ENCODE measurements at regions not wholly inside any gene's neighbourhood (a gene's known extent, or its start where the extent isn't known, plus 50 kb on each side); places are given as distances from the start of the nearest gene placed in this dataset.

GRCh38 chr10:57817741-57818140 lies 450.0 kb downstream of the IPMK start:
- 49 to 54% (median 51%) methylated on average over 2 of the region's 2 CpGs for WGBS, 3 donors
- H3K27me3 ChIP-seq (ENCODE audit: insufficient read depth in 3 of 3, low read length in 2 of 3), result no peaks in the 10 kb centered on the region
- no peaks in the 10 kb centered on the region for H3K9me3 ChIP-seq
- intact Hi-C loops (cut with DNase I), result loop anchor here in 1 of 2 donors (5.0 kb wide), 1 partner anchor 1315 kb away; no protein-coding TSS in a partner anchor
- H3K4me3 ChIP-seq, result no peak overlapping the region
- H3K4me1 ChIP-seq, result no peaks in the 10 kb centered on the region
- no peaks in the 10 kb centered on the region for H3K36me3 ChIP-seq (ENCODE audit: insufficient read depth in 1 of 2, low read depth in 1 of 2)
- DNase-seq (no peak), ATAC-seq (no peak)
- H3K27ac ChIP-seq, result no peak overlapping the region
- TF ChIP-seq, protein P1, sequence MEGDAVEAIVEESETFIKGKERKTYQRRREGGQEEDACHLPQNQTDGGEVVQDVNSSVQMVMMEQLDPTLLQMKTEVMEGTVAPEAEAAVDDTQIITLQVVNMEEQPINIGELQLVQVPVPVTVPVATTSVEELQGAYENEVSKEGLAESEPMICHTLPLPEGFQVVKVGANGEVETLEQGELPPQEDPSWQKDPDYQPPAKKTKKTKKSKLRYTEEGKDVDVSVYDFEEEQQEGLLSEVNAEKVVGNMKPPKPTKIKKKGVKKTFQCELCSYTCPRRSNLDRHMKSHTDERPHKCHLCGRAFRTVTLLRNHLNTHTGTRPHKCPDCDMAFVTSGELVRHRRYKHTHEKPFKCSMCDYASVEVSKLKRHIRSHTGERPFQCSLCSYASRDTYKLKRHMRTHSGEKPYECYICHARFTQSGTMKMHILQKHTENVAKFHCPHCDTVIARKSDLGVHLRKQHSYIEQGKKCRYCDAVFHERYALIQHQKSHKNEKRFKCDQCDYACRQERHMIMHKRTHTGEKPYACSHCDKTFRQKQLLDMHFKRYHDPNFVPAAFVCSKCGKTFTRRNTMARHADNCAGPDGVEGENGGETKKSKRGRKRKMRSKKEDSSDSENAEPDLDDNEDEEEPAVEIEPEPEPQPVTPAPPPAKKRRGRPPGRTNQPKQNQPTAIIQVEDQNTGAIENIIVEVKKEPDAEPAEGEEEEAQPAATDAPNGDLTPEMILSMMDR (IDR thresholded peaks at IDR 0.05), result no peak

DNA sequence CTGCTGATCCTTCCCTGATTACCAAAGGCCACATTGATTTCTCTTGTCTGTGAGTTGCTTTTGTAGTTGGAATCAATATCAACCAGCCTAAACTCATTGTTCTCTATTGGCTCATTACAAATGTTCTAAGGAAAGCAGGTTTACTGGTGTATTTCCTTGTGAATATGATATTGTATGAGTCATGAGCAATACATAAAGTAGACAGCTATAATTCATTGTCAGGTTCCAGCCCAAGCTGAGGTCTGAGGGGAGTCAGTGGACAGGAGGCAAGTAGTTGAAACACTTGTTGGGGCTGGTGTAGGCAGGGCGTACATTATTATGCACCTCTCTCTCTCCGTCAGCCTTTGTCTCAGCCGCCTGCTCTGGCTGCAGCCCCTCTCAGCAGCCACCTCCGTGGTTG lies 451.7 kb downstream of the IPMK start:
- TF ChIP-seq, protein P1 (IDR thresholded peaks at IDR 0.05), result no peak
- no peak overlapping the region for H3K27ac ChIP-seq
- H3K9me3 ChIP-seq, result no peaks in the 10 kb centered on the region
- DNase-seq (no peak), ATAC-seq (no peak)
- H3K4me3 ChIP-seq, result no peak overlapping the region
- H3K27me3 ChIP-seq (ENCODE audit: insufficient read depth in 3 of 3, low read length in 2 of 3), result no peaks in the 10 kb centered on the region
- intact Hi-C loops (cut with DNase I), result loop anchor here in 1 of 2 donors (5.0 kb wide), 1 partner anchor 1314 kb away; no protein-coding TSS in a partner anchor
- no peaks in the 10 kb centered on the region for H3K4me1 ChIP-seq
- WGBS, 3 donors, result 46 to 69% (median 52%) methylated on average over 4 of the region's 4 CpGs
- H3K36me3 ChIP-seq (ENCODE audit: insufficient read depth in 1 of 2, low read depth in 1 of 2), result no peaks in the 10 kb centered on the region

GRCh38 chr10:57809961-57810360 lies 457.7 kb downstream of the IPMK start:
- WGBS, 3 donors, result 86 to 95% (median 90%) methylated on average over 1 of the region's 1 CpG
- DNase-seq (no peak), ATAC-seq (no peak)
- Histone ChIP-seq H3K36me3 (ENCODE audit: insufficient read depth in 1 of 2, low read depth in 1 of 2) (no peaks in the 10 kb centered on the region), H3K9me3 (no peaks in the 10 kb centered on the region), H3K27ac (no peak overlapping the region), H3K27me3 (ENCODE audit: insufficient read depth in 3 of 3, low read length in 2 of 3) (no peaks in the 10 kb centered on the region), H3K4me3 (no peak overlapping the region), H3K4me1 (no peaks in the 10 kb centered on the region)
- TF ChIP-seq, protein P1 (IDR thresholded peaks at IDR 0.05), result no peak
- intact Hi-C loops (cut with DNase I), result no loop called here

DNA sequence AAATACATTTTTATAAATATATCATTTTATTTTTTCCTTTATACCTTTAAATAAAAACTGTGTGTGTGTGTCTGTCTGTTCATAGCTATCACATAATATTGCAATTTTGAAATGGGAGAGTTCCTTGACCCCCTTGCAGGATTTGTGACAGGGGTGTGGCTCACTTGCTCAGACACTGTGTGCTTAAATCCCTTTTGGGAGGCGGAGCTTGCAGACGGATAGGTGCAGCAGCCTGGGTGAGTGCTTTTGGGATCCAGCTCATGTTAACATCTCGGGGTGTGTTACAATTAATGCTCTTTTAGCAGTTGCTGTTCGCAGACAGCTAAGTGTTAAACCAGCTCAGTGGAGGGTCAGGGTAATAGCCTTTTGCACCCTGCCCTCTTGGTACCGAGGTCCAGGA lies 459.8 kb downstream of the IPMK start:
- intact Hi-C loops (cut with DNase I), result no loop called here
- no peak for DNase-seq
- no peaks in the 10 kb centered on the region for H3K4me1 ChIP-seq
- H3K9me3 ChIP-seq, result no peaks in the 10 kb centered on the region
- H3K27me3 ChIP-seq (ENCODE audit: insufficient read depth in 3 of 3, low read length in 2 of 3), result no peaks in the 10 kb centered on the region
- TF ChIP-seq, protein P1 (IDR thresholded peaks at IDR 0.05), result no peak
- no peaks in the 10 kb centered on the region for H3K36me3 ChIP-seq (ENCODE audit: insufficient read depth in 1 of 2, low read depth in 1 of 2)
- ATAC-seq, result no peak
- WGBS, 3 donors, result 67 to 75% (median 73%) methylated on average over 5 of the region's 5 CpGs
- H3K27ac ChIP-seq, result no peak overlapping the region
- H3K4me3 ChIP-seq, result no peak overlapping the region

DNA sequence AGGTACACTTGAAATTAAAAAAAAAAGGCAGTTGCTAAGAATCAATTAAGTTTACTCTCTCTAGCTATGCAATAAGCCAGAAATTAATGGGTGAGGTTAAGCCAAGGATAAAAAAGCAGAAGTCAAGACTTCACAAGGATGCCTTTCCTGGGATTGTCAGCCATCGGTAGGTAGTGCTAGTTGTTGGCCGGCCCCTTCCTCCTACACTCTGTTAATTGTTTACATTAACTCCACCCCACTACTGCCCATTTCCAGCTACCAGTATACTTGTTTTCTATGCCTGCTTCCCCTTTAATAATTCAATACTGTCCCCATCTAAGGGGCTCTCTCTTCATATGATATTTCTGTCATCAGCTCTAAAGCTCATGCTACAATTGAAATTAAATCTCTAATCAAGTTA lies 461.0 kb downstream of the IPMK start:
- Histone ChIP-seq H3K4me1 (no peaks in the 10 kb centered on the region), H3K9me3 (no peaks in the 10 kb centered on the region), H3K27ac (no peak overlapping the region), H3K4me3 (no peak overlapping the region), H3K27me3 (ENCODE audit: insufficient read depth in 3 of 3, low read length in 2 of 3) (no peaks in the 10 kb centered on the region), H3K36me3 (ENCODE audit: insufficient read depth in 1 of 2, low read depth in 1 of 2) (no peaks in the 10 kb centered on the region)
- DNase-seq (no peak), ATAC-seq (no peak)
- 73 to 80% (median 73%) methylated on average over 2 of the region's 2 CpGs for WGBS, 3 donors
- TF ChIP-seq, protein P1 (IDR thresholded peaks at IDR 0.05), result no peak
- intact Hi-C loops (cut with DNase I), result no loop called here
